GM10266 (cell line): ENCODE measurements at regions not wholly inside any gene's neighbourhood (a gene's known extent, or its start where the extent isn't known, plus 50 kb on each side); places are given as distances from the start of the nearest gene placed in this dataset.

Experiments
- DNase-seq: peaks from one replicate; pipeline ENCODE4 v3.0.0; 2012; ENCODE audit errors: extremely low spot score
- CTCF ChIP-seq: IDR thresholded peaks from 2 replicates; pipeline ENCODE4 v1.5.1; 2012; ENCODE audit warnings: mild to moderate bottlenecking, low read depth; ENCODE audit not compliant: control insufficient read depth, insufficient read depth; ENCODE audit errors: missing control alignments

DNA sequence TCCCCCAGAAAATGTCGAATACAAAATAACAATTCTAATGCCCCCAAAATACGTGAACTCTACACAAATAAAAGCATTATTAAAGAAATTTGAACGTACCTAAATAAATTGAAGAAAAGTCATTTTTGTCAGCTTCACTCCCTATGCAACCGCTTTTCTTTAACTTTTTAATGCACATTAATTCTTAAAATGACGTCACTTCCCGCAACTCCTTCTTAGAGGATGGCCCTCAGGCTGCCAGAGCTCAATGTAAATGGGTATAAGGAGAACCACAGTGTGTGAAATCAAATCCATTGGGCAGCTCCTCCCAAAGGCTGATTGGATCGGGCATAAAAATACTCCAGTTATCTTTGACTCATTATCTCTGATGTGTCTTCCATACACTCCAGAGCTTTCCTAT, 736.9 kb downstream of the GBE1 start:
- DNase-seq, result no peak
- TF ChIP-seq CTCF, result no peak

- no peak for TF ChIP-seq CTCF
- no peak for DNase-seq
These were observed 739.1 kb downstream of the GBE1 start for GRCh38 chr3:81022339-81022738.

DNA sequence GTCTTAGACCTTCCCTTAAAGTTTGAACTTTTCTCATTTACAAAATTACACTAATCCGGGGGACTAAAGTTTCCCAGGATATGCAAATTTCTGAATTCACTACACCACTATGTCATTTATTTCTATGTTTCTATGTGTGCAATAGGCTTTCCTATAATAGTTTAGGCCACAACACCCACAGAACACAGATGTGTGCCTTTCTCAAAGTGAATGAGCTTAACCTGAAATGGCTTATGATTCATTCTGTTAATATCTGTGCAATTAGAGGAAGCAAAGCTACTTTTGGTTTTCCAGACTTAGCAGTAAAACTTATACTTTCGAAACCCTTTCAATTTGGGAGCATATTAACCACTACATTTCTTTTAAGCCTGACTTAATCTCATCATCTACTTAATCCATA, 748.1 kb downstream of the GBE1 start:
- DNase-seq, result no peak
- TF ChIP-seq CTCF, result no peak

- TF ChIP-seq CTCF, result no peak
- no peak for DNase-seq
These were observed 755.5 kb downstream of the GBE1 start for GRCh38 chr3:81005992-81006391.

DNA sequence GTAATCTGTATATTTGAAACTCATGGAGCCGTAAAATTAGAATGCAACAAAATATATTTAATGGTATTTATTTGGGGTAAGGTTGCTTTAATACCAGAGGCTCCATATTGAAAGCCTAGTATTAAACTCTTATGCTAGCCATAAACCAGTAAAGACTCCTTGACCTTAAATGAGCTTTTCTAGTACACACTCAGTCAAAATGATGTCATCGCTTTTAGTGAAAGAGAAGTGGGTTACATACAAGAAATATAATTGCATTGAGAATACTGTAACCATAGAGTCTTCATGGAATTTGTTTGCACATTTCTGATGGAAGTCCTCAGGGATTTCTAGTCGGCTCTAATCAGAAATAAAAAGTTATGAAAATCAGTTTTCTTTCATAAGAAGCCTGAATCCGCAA, 757.6 kb downstream of the GBE1 start:
- DNase-seq, result no peak
- no peak for TF ChIP-seq CTCF

DNA sequence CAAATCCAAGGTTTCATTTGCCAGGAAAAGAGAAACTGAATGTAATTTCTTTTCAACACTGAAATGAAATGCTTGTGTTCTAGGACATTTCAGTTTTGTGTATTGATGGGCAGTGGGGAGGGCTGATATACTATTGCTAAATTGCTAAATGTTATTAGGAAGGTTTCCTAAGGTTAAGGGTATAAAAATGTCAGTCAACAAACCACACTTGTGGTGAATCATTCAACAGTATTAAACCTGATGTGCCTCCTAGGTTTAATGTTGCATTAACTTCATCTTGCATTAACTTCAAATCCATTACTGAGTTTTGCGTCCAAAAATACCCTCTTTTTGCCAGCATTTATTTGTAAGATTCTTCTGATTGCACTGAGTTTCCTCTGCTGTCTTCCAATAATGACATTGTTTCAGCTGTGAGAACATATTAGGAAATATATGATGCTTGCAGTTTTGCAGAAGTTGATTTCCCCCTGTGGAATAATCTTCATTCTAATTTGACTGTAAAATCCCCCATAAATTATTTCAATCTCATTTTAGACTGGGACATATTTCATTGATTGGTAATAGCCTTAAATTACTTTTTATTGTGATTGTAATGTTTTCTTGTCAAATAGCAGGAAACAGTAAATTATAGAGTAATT, 758.3 kb downstream of the GBE1 start:
- DNase-seq, result no peak
- TF ChIP-seq CTCF, result no peak

GRCh38 chr3:80999481-80999880, 762.0 kb downstream of the GBE1 start:
- no peak for TF ChIP-seq CTCF

More at GRCh38 chr3:80999481-80999880, 762.0 kb downstream of the GBE1 start:
- no peak for DNase-seq
